Activated B cell treated with CpG ODN at 0.5 μM for 24 hours (primary cell): ENCODE measurements at regions not wholly inside any gene's neighbourhood (a gene's known extent, or its start where the extent isn't known, plus 50 kb on each side); places are given as distances from the start of the nearest gene placed in this dataset.

Experiments
- ATAC-seq: fragments of 200-7000 bp; cut with Tn5 transposase; one replicate; pipeline ENCODE4 v1.10.0; 2021; ENCODE audit warnings: low read depth, mild to moderate bottlenecking, moderate library complexity
- CTCF ChIA-PET: fragments of 350-600 bp; sonication (Branson Sonifier 250); formaldehyde crosslinking; loops from one replicate; lab custom pipeline; 2021; ENCODE audit warnings: antibody characterized with exemption; lab: Charles Lee
- POLR2A ChIA-PET: fragments of 350-600 bp; sonication (Branson Sonifier 250); formaldehyde crosslinking; loops from one replicate; lab custom pipeline; 2021; ENCODE audit warnings: antibody characterized with exemption; lab: Charles Lee
- DNase-seq: peaks from one replicate; pipeline ENCODE4 v3.0.0; 2022
- H3K27ac Mint-ChIP-seq: one replicate; pipeline ENCODE4 v1.8.0; 2020; ENCODE audit warnings: mixed read lengths
- H3K27me3 Mint-ChIP-seq: one replicate; pipeline ENCODE4 v1.8.0; 2021; ENCODE audit warnings: mixed read lengths
- H3K36me3 Mint-ChIP-seq: one replicate; pipeline ENCODE4 v1.8.0; 2021; ENCODE audit warnings: low read depth, mixed read lengths
- H3K4me1 Mint-ChIP-seq: one replicate; pipeline ENCODE4 v1.8.0; 2021; ENCODE audit warnings: mixed read lengths
- H3K4me3 Mint-ChIP-seq: one replicate; pipeline ENCODE4 v1.8.0; 2020; ENCODE audit warnings: mild to moderate bottlenecking, mixed read lengths
- H3K9me3 Mint-ChIP-seq: one replicate; pipeline ENCODE4 v1.8.0; 2020; ENCODE audit warnings: mixed read lengths
- CTCF ChIP-seq: fragments of 200-600 bp; IDR thresholded peaks from one replicate; pipeline ENCODE4 v1.8.0; 2022; ENCODE audit warnings: antibody characterized with exemption, mild to moderate bottlenecking
- intact Hi-C: fragments of 100-400 bp; cut with micrococcal nuclease; formaldehyde crosslinking; loops from one replicate; pipeline ENCODE4 v1.15.1; 2024

- no peak for DNase-seq
- TF ChIP-seq CTCF, result no peak
- no peak overlapping the region for H3K4me3 Mint-ChIP-seq
- no peaks in the 10 kb centered on the region for H3K36me3 Mint-ChIP-seq
- H3K27ac Mint-ChIP-seq, result no peak overlapping the region
- peaks cover 11% of the 10 kb centered on the region for H3K27me3 Mint-ChIP-seq
- intact Hi-C loops, result no loop called here
- POLR2A ChIA-PET, result no interaction called here
- peaks cover 4% of the 10 kb centered on the region for H3K9me3 Mint-ChIP-seq
- ATAC-seq, result no peak
- H3K4me1 Mint-ChIP-seq, result no peaks in the 10 kb centered on the region
- CTCF ChIA-PET, result no interaction called here
These were observed 94.5 kb upstream of the F3 start for GRCh38 chr1:94636100-94636499.

- Mint-ChIP-seq H3K36me3 (no peaks in the 10 kb centered on the region), H3K4me3 (no peak overlapping the region), H3K27ac (no peak overlapping the region), H3K4me1 (no peaks in the 10 kb centered on the region), H3K27me3 (peaks cover 11% of the 10 kb centered on the region), H3K9me3 (peaks cover under 1% of the 10 kb centered on the region)
- no peak for TF ChIP-seq CTCF
- DNase-seq (no peak), ATAC-seq (no peak)
- intact Hi-C loops, result no loop called here
- CTCF ChIA-PET, result no interaction called here
- POLR2A ChIA-PET, result no interaction called here
These were observed 93.4 kb upstream of the F3 start for GRCh38 chr1:94634977-94635416.

GRCh38 chr1:94633051-94633450, 91.5 kb upstream of the F3 start:
- CTCF ChIA-PET, result no interaction called here
- POLR2A ChIA-PET, result no interaction called here
- H3K4me1 Mint-ChIP-seq, result no peaks in the 10 kb centered on the region

GRCh38 chr1:94629259-94630181, 88.0 kb upstream of the F3 start:
- ATAC-seq, result no peak
- CTCF ChIA-PET, result no interaction called here
- Mint-ChIP-seq H3K27ac (no peak overlapping the region), H3K27me3 (peaks cover 11% of the 10 kb centered on the region), H3K36me3 (no peaks in the 10 kb centered on the region), H3K9me3 (no peaks in the 10 kb centered on the region), H3K4me1 (no peaks in the 10 kb centered on the region), H3K4me3 (no peak overlapping the region)
- POLR2A ChIA-PET, result no interaction called here
- intact Hi-C loops, result no loop called here
- DNase-seq, result no peak
- no peak for TF ChIP-seq CTCF

More at GRCh38 chr1:94633051-94633450, 91.5 kb upstream of the F3 start:
- intact Hi-C loops, result no loop called here
- H3K9me3 Mint-ChIP-seq, result no peaks in the 10 kb centered on the region
- no peak overlapping the region for H3K4me3 Mint-ChIP-seq
- no peak overlapping the region for H3K27ac Mint-ChIP-seq
- H3K27me3 Mint-ChIP-seq, result peaks cover 11% of the 10 kb centered on the region
- no peak for DNase-seq
- H3K36me3 Mint-ChIP-seq, result no peaks in the 10 kb centered on the region
- no peak for ATAC-seq
- no peak for TF ChIP-seq CTCF

- POLR2A ChIA-PET, result no interaction called here
- Mint-ChIP-seq H3K27ac (no peak overlapping the region), H3K36me3 (no peaks in the 10 kb centered on the region), H3K4me3 (no peak overlapping the region), H3K9me3 (no peaks in the 10 kb centered on the region), H3K27me3 (peaks cover 11% of the 10 kb centered on the region), H3K4me1 (no peaks in the 10 kb centered on the region)
- TF ChIP-seq CTCF, result no peak
- DNase-seq (no peak), ATAC-seq (no peak)
- CTCF ChIA-PET, result no interaction called here
- intact Hi-C loops, result no loop called here
These were observed 86.9 kb upstream of the F3 start for GRCh38 chr1:94628499-94628843.
